Heart left ventricle (tissue), 16 donors: ENCODE measurements at regions not wholly inside any gene's neighbourhood (a gene's known extent, or its start where the extent isn't known, plus 50 kb on each side); places are given as distances from the start of the nearest gene placed in this dataset.

Experiments used
- ATAC-seq, 4 donors: fragments of 200-7000 bp; cut with Tn5 transposase; one replicate each; pipeline ENCODE4 v1.9.1; 2020 to 2022; ENCODE audit warnings: moderate library complexity in 4 of 4, mild to moderate bottlenecking in 3 of 4, moderate number of reproducible peaks in 1 of 4
- DNase-seq, 5 donors: peaks; one replicate each; pipeline ENCODE4 v3.0.0-alpha.2; 2020
- H3K27ac ChIP-seq, 12 donors: fragments of 200-600 bp; sonication (generic) in 4 of 12; one replicate each; pipeline versions ENCODE4 v1.5.0 to v1.8.0; 2016 to 2022; ENCODE audit warnings: mild to moderate bottlenecking in 2 of 12
- H3K27me3 ChIP-seq, 9 donors: fragments of 200-600 bp; sonication (generic) in 2 of 9; one replicate each; pipeline versions ENCODE4 v1.5.1 to v1.8.0; 2016 to 2022; ENCODE audit warnings: mild to moderate bottlenecking in 3 of 9
- H3K36me3 ChIP-seq, 9 donors: fragments of 200-600 bp; sonication (generic) in 2 of 9; one replicate each; pipeline versions ENCODE4 v1.5.0 to v1.8.0; 2018 to 2022; ENCODE audit warnings: mild to moderate bottlenecking in 2 of 9
- H3K4me1 ChIP-seq, 12 donors: fragments of 200-600 bp; sonication (generic) in 4 of 12; one replicate each; pipeline versions ENCODE4 v1.5.0 to v1.8.0; 2016 to 2022; ENCODE audit warnings: mild to moderate bottlenecking in 3 of 12
- H3K4me3 ChIP-seq, 12 donors: fragments of 200-600 bp; sonication (generic) in 4 of 12; one replicate each; pipeline versions ENCODE4 v1.5.0 to v1.8.0; 2017 to 2022; ENCODE audit warnings: mild to moderate bottlenecking in 9 of 12, moderate library complexity in 4 of 12
- H3K9me3 ChIP-seq, 12 donors: fragments of 200-600 bp; sonication (generic) in 4 of 12; one replicate each; pipeline versions ENCODE4 v1.5.0 to v1.8.0; 2016 to 2022; ENCODE audit warnings: mild to moderate bottlenecking in 1 of 12
- POLR2A ChIP-seq, 2 donors: fragments of 450-650 bp; IDR thresholded peaks; one replicate each; pipeline ENCODE4 v1.6.1; 2017; ENCODE audit warnings: antibody characterized with exemption in 2 of 2, mild to moderate bottlenecking in 2 of 2, moderate library complexity in 2 of 2
- WGBS, 4 donors: extraction: QIAGEN DNeasy Blood & Tissue Kit in 2 of 4; methylation state at CpG; one replicate each; pipeline versions ENCODE4 v1.1.5 to v1.1.7; 2013 to 2018; 5-methylcytosine and 5-hydroxymethylcytosine counted together
- intact Hi-C, 10 donors: fragments of 100-400 bp; cut with DNase I; formaldehyde crosslinking; loops; one replicate each; pipeline versions ENCODE4 v1.11.1 to v1.14.2; 2022
- TF ChIP-seq, protein P1 (sequence below), 12 donors: fragments of 200-600 bp; sonication (generic) in 4 of 12; IDR thresholded peaks; one replicate each; pipeline versions ENCODE4 v1.5.0 to v1.8.0; 2018 to 2022; ENCODE audit warnings: antibody characterized with exemption in 12 of 12, mild to moderate bottlenecking in 5 of 12
- donor health status: ischemic (EF 13 %, LVEDD 7.1; RV severe dilation, severe dysfunction).
- donor health status: healthy with polysubstance abuse.
- donor health status: DM: no; HTN: yes; CAD: no.
- donor health status: DM: no; HTN: no; CAD: no.
- donor health status: ischemic (EF 25% LVEDD 6.9; RV normal size, moderate dysfunction).
- donor health status: ischemic (EF 25% LVEDD 5.7; RV mildly dilated, moderate dysfunction).
- donor health status: healthy.
- donor health status: DM: yes; HTN: yes; CAD: no.
- donor health status: ischemic (EF 35%, LVEDD 5.7; RV mildly dilated, moderate dysfunction).
- donor health status: nonischemic (EF 11% LVEDD 7.7; RV severe dilation, severe dysfunction).
- donor health status: DM: yes; HTN: yes; CAD: no.
- donor health status: PGD.
- donor health status: ischemic (EF 29% LVEDD 5.4; RV normal size, mild dysfunction).
- donor health status: nonischemic (EF 23%, LVEDD 6.1; RV moderate dilation, normal function).

DNA sequence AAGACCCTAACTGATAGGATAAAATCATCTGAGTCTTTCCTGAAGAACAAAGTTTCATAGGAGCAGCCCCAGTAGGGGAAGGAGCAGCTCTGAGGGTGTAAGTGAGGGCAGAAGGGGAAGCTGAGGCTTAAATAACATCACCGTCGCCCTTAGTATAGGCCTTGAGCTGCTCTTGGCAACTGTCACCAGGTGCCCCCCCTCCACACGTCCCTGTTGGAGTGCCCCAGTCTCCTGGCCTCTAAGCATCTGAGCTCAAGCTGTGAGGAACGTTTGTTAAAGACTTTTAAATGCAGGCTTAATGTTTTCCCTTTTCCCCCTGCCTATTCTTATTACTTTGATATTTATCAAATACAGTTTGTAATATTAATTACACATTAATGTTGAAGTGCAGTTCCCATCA, 170.6 kb downstream of the ZIC5 start:
- TF ChIP-seq POLR2A (IDR thresholded peaks at IDR 0.05), result no peak
- TF ChIP-seq, protein P1, sequence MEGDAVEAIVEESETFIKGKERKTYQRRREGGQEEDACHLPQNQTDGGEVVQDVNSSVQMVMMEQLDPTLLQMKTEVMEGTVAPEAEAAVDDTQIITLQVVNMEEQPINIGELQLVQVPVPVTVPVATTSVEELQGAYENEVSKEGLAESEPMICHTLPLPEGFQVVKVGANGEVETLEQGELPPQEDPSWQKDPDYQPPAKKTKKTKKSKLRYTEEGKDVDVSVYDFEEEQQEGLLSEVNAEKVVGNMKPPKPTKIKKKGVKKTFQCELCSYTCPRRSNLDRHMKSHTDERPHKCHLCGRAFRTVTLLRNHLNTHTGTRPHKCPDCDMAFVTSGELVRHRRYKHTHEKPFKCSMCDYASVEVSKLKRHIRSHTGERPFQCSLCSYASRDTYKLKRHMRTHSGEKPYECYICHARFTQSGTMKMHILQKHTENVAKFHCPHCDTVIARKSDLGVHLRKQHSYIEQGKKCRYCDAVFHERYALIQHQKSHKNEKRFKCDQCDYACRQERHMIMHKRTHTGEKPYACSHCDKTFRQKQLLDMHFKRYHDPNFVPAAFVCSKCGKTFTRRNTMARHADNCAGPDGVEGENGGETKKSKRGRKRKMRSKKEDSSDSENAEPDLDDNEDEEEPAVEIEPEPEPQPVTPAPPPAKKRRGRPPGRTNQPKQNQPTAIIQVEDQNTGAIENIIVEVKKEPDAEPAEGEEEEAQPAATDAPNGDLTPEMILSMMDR (IDR thresholded peaks at IDR 0.05), result no peak
- Histone ChIP-seq H3K36me3 (no peaks in the 10 kb centered on the region), H3K27me3 (no peaks in the 10 kb centered on the region), H3K4me3 (no peak overlapping the region), H3K9me3 (no peaks in the 10 kb centered on the region), H3K27ac (no peak overlapping the region), H3K4me1 (no peaks in the 10 kb centered on the region)
- DNase-seq (no peak), ATAC-seq (no peak)
- intact Hi-C loops, result no loop called here
- 34 to 46% (median 43%) methylated on average over 4 of the region's 4 CpGs for WGBS, 4 donors

DNA sequence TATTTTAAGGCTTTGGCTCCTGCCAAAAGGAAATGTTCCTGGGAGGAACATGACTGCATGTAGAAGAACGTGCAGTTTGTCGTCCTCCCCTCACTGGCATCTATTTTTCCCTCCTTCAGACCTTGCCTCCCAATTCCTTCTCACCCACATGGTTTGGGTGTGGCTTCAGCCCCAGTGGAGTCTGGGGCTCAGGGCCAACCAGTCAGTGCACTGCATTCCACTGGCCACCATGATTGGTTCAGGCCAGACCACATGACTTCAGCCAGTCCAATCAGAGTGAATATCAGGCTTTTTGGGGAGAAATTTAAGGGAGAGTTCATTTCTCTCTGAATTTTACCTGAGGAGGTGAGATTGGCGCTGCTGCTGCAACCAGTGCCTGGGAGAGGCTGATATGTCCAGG, 171.6 kb downstream of the ZIC5 start:
- TF ChIP-seq, protein P1 (IDR thresholded peaks at IDR 0.05), result no peak
- no peak for TF ChIP-seq POLR2A (IDR thresholded peaks at IDR 0.05)
- DNase-seq (no peak), ATAC-seq (no peak)
- H3K4me1 ChIP-seq, result no peaks in the 10 kb centered on the region
- WGBS, 4 donors, result 81 to 89% (median 85%) methylated on average over 3 of the region's 3 CpGs
- H3K27ac ChIP-seq, result no peak overlapping the region
- H3K4me3 ChIP-seq, result no peak overlapping the region
- no peaks in the 10 kb centered on the region for H3K9me3 ChIP-seq
- intact Hi-C loops, result no loop called here
- H3K27me3 ChIP-seq, result no peaks in the 10 kb centered on the region
- H3K36me3 ChIP-seq, result no peaks in the 10 kb centered on the region

DNA sequence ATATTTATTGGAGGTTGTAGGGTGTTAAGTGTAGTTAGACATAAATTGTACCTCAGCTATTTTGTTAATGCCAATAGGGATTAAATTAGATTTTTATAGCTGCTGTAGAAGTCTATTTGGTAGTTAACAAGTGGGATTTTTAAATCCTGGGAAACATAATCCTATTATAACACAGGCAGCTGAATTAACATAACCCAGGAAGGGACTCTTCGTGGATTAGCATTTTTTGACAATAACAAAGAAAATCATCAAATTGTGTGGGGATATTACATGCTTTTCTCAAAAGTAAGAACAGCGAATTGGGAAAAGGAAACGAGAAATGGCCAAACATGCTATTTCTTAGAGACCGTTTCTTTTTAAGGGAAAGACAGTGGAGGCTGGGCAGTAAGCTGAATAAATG, 172.8 kb downstream of the ZIC5 start:
- WGBS, 4 donors, result 65 to 77% (median 71%) methylated on average over 4 of the region's 4 CpGs

DNA sequence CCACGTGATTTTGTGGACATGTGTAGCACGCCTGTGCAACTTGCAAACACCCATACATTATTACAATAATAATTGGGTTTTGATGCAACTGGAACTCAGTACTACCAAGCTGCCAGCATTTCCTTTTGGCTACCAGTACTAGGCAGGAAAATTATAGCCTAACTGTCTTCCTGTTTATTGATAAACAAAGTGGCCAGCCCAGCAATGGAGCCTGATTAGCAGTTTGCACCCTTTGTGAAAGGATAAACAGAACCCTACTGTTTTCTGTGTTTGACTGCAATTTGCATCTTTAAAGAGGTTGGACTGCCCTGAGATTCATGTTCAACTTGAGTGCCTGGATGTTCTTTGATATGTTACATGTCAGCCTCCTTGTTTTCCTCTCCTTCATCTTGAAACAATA, 173.9 kb downstream of the ZIC5 start:
- no peaks in the 10 kb centered on the region for H3K4me1 ChIP-seq
- H3K27ac ChIP-seq, result no peak overlapping the region
- H3K27me3 ChIP-seq, result no peaks in the 10 kb centered on the region
- intact Hi-C loops, result no loop called here
- H3K4me3 ChIP-seq, result no peak overlapping the region
- DNase-seq (no peak), ATAC-seq (no peak)
- no peaks in the 10 kb centered on the region for H3K36me3 ChIP-seq
- TF ChIP-seq, protein P1 (IDR thresholded peaks at IDR 0.05), result no peak
- no peak for TF ChIP-seq POLR2A (IDR thresholded peaks at IDR 0.05)
- no peaks in the 10 kb centered on the region for H3K9me3 ChIP-seq
- 47 to 57% (median 52%) methylated on average over 2 of the region's 2 CpGs for WGBS, 4 donors

More for the DNA sequence above, 172.8 kb downstream of the ZIC5 start:
- ATAC-seq, result no peak
- no peak overlapping the region for H3K4me3 ChIP-seq
- DNase-seq, result no peak
- no peaks in the 10 kb centered on the region for H3K27me3 ChIP-seq
- H3K27ac ChIP-seq, result no peak overlapping the region
- H3K4me1 ChIP-seq, result no peaks in the 10 kb centered on the region
- no peaks in the 10 kb centered on the region for H3K9me3 ChIP-seq
- intact Hi-C loops, result no loop called here
- H3K36me3 ChIP-seq, result no peaks in the 10 kb centered on the region
- TF ChIP-seq POLR2A (IDR thresholded peaks at IDR 0.05), result no peak
- TF ChIP-seq, protein P1 (IDR thresholded peaks at IDR 0.05), result no peak
